GM18498 (cell line): ENCODE measurements at regions not wholly inside any gene's neighbourhood (a gene's known extent, or its start where the extent isn't known, plus 50 kb on each side); places are given as distances from the start of the nearest gene placed in this dataset.

Experiments
- ATAC-seq: cut with Tn5 transposase; IDR thresholded peaks from one replicate; pipeline ENCODE4 v1.9.1; 2021; ENCODE audit warnings: mild to moderate bottlenecking, moderate library complexity; ENCODE audit not compliant: unreplicated experiment

DNA sequence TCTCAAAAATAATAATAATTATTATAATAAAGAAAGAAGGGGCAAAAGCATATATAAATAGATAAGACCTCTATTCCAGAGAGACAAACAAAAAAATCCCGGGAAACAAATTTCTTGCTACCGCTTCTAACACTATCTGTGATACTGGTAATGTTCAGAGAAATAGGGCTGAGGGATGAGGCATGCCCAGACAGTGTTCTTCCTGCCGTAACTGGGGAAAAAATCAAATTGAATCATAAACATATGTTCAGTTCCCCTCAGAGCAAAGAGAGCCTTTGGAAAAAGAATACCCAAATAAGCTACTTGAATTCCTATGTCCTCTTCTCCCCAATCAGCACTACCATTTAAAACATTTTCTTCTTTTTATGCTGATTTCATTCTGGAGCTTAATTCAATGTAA, 688.0 kb downstream of the KCNJ2 start:
- no peak for ATAC-seq

- ATAC-seq = no peak
Measured at GRCh38 chr17:70859829-70860228, 690.5 kb downstream of the KCNJ2 start.

- no peak for ATAC-seq
Measured at GRCh38 chr17:70862295-70862694, 693.0 kb downstream of the KCNJ2 start.

GRCh38 chr17:70863436-70864248, 694.3 kb downstream of the KCNJ2 start:
- ATAC-seq = no peak

- no peak for ATAC-seq
Measured at GRCh38 chr17:70865993-70866804, 696.9 kb downstream of the KCNJ2 start.

DNA sequence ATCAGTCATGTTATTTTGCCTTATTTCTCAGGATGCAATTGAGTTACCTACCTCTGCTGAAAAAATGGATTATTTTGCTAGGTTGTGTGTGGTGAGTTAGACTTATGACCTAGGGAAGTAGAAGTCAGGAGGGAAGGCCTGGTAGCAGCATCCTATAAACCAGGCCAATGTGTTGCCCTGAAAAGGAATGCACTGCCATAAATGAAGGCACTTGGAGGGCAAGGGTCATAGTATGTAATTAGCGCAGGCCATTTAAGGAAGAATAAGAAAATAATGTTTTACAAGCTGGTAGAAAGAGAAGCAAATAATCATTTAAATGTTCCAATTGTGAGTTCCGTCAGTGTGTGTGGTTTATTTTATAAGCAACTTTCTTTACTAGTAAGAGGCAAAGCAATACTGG, 698.8 kb downstream of the KCNJ2 start:
- no peak for ATAC-seq

GRCh38 chr17:70869402-70870085, 700.2 kb downstream of the KCNJ2 start:
- no peak for ATAC-seq

- no peak for ATAC-seq
Measured at GRCh38 chr17:70871180-70871818, 702.0 kb downstream of the KCNJ2 start.

DNA sequence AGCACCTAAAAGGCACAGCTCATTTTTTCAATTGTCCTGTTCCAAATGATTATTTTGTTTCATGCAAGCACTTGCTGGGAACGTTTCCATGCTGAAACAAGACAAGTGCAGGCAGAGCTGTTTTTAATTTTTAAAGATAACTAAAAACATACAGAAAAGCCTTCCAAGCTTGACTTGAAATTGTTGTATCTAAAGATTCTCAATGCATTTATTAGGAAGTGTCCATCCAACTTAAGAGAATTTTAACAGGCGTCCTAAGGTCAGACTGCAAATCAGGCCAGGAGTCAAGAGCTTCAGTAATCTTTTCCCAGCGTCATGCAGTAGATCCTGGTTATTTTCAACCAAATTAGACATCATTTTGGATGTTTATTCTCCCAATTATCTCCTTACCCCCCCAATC, 702.8 kb downstream of the KCNJ2 start:
- ATAC-seq = no peak

- no peak for ATAC-seq
Measured at GRCh38 chr17:70875729-70876310, 706.5 kb downstream of the KCNJ2 start.

- no peak for ATAC-seq
Measured at GRCh38 chr17:70878879-70879278, 709.5 kb downstream of the KCNJ2 start.

DNA sequence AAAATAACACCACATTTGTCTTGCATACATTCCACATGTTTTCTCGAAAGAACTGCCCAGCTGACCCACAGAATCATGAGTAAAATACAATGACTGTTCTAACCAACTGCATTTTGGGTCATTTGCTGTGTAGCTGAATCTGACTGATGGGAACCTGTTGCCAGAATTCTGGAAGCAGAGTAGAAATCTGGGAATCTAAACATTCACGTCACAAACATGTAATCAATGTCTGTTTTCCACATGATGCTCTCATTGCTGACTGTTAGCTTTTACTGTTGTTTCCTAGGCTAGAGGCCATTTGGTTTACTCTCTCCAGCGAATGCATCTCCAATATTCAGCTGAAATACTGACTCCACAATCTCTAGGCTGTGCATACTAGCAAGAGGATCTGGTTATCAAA, 710.1 kb downstream of the KCNJ2 start:
- no peak for ATAC-seq

DNA sequence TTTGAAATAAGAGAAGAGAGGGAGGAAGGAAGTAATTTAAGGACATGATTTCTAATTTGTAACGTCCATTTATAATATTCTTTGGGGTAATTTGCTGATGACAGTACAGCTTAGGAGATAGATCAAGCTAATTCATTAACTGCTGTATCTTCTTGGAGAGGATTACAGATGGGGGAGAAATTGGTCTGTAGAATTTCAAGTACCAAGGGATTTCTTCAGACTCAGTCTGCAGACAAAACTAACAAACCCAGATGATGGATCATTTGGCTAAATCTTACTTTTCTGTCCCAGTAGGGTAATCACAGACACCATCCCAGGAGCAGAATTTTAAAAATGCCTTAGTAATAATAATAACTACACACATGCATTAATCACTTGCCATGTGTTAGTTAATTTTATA, 711.8 kb downstream of the KCNJ2 start:
- ATAC-seq = no peak

GRCh38 chr17:70882504-70882903, 713.2 kb downstream of the KCNJ2 start:
- no peak for ATAC-seq

DNA sequence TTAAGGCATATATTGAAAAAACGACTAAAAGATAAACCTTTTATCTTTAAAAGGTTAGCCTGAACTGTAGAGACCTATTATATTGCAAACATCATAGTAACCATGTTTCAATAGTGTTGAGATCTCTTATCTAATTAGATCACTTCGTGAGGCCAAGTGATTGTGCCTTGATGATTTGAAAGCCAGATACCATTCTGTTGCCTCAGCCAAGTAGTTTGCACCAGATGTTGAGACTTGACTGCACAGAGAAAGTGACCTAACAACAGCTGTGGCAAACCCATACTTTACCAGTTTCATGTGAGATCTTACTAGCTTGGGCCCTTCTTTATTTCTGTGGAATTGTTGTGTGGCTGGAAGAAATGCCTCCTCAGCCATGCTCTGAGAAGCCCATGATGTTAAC, 717.3 kb downstream of the KCNJ2 start:
- ATAC-seq = no peak

GRCh38 chr17:70888324-70888723, 719.0 kb downstream of the KCNJ2 start:
- ATAC-seq = no peak

GRCh38 chr17:70891306-70891705, 722.0 kb downstream of the KCNJ2 start:
- ATAC-seq = no peak

DNA sequence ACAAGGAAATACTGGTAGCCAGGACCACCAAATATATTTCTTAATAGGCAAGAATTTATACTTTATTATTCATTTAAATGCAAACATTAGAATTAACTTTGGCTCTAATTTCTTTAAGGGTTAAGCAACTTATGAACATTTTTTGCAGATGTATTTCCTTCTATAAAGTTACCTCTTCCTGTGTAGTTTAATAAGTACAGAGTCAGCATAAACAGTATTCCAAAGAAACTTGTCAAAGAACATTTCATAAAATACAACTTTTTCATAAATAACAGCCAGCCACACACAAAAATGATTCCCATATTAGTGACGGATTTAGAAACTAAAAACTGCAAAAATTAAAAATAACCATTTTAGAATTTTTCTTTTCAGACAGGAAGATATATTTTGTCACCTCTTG, 723.2 kb downstream of the KCNJ2 start:
- no peak for ATAC-seq

DNA sequence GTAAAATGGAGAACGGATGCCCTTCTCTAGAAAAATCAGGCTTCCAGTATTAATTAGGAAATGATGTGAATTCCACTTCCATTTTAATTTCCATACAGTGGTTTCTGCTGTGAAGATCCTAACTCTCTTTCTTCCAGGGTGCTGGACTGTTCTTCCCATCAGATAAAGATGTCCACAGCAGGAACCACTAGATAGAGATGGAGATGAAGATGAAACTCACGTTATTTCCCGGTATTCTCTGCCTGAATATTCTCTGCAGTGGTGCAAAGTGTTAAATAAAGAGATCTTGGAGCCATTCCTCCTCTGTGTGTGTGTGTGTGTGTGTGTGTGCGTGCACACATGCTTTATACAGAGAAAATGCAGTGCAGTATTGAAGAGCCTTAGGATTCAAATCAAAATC, 727.5 kb downstream of the KCNJ2 start:
- ATAC-seq = no peak

DNA sequence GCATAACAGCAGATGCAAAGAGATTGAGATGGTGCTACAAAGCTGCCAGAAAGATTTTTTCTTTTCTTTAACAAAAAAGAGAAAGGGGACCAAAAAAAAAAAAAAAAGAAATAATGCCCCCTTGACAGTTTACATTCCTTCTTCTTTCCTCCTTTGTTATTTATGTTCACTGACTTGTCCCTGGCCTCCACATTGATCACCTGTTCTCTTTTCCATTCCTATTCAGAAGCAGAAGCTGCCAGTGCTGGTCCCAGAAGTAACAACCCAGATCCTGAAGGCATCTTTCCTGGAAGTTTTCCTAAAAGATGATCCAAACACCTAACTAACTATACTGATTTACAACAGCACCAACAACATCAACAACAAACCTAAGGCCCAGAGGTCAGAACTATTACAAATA, 728.1 kb downstream of the KCNJ2 start:
- no peak for ATAC-seq

- ATAC-seq = no peak
Measured at GRCh38 chr17:70901870-70902269, 732.5 kb downstream of the KCNJ2 start.
